Upper lobe of left lung (tissue), 6 donors: ENCODE measurements at regions not wholly inside any gene's neighbourhood (a gene's known extent, or its start where the extent isn't known, plus 50 kb on each side); places are given as distances from the start of the nearest gene placed in this dataset.

Source experiments
- ATAC-seq, 2 donors: fragments of 200-7000 bp; cut with Tn5 transposase; one replicate each; pipeline ENCODE4 v1.9.1; 2022; ENCODE audit warnings: mild to moderate bottlenecking in 2 of 2, moderate library complexity in 2 of 2; ENCODE audit not compliant: low FRiP score in 2 of 2
- DNase-seq, 2 donors: peaks; one replicate each; pipeline ENCODE4 v3.0.0-alpha.2; 2019 to 2020
- H3K27ac ChIP-seq, 4 donors: fragments of 200-600 bp; sonication (generic); one replicate each; pipeline ENCODE4 v1.5.1; 2016 to 2019
- H3K27me3 ChIP-seq, 4 donors: fragments of 200-600 bp; sonication (generic); one replicate each; pipeline ENCODE4 v1.5.1; 2017 to 2019
- H3K36me3 ChIP-seq, 4 donors: fragments of 200-600 bp; sonication (generic); one replicate each; pipeline ENCODE4 v1.5.1; 2016 to 2019
- H3K4me1 ChIP-seq, 4 donors: fragments of 200-600 bp; sonication (generic); one replicate each; pipeline ENCODE4 v1.5.1; 2018 to 2019
- H3K4me3 ChIP-seq, 4 donors: fragments of 200-600 bp; sonication (generic); one replicate each; pipeline ENCODE4 v1.5.1; 2017 to 2019; ENCODE audit warnings: mild to moderate bottlenecking in 2 of 4, moderate library complexity in 1 of 4
- H3K9me3 ChIP-seq, 4 donors: fragments of 200-600 bp; sonication (generic); one replicate each; pipeline ENCODE4 v1.5.1; 2018 to 2019
- CTCF ChIP-seq, 6 experiments: fragments of 450-650 bp in 4 of 6; fragments of 200-600 bp in 2 of 6; sonication (generic) in 2 of 6; IDR thresholded peaks; one replicate each; pipeline ENCODE4 v1.5.1; 2016 to 2019; ENCODE audit warnings: antibody characterized with exemption in 6 of 6
- EP300 ChIP-seq, 4 donors: sonication (generic); formaldehyde crosslinking; IDR thresholded peaks; one replicate each; pipeline ENCODE4 v1.5.1; 2017; ENCODE audit warnings: antibody characterized with exemption in 4 of 4, control low read depth in 2 of 4
- POLR2A ChIP-seq, 4 donors: fragments of 450-650 bp; IDR thresholded peaks; one replicate each; pipeline ENCODE4 v1.5.1; 2016 to 2017; ENCODE audit warnings: antibody characterized with exemption in 4 of 4, mild to moderate bottlenecking in 2 of 4
- POLR2AphosphoS5 ChIP-seq, 2 donors: sonication (generic); formaldehyde crosslinking; IDR thresholded peaks; one replicate each; pipeline ENCODE4 v1.5.1; 2017; ENCODE audit warnings: antibody characterized with exemption in 2 of 2
- WGBS, 2 donors: methylation state at CpG; one replicate each; pipeline ENCODE4 v1.1.5; 2017 to 2018; 5-methylcytosine and 5-hydroxymethylcytosine counted together
- donor health status: DM: no; HTN: no; CAD: no; lungs with moderate emphysema.
- donor health status: DM: no; HTN: yes; CAD: no; lungs with severe emphysema.

- peaks cover 0 to 65% (median 32%) of the 10 kb centered on the region in 4 donors for H3K9me3 ChIP-seq
Measured at GRCh38 chr7:56495165-56495564, 378.9 kb upstream of the NUPR2 start.

DNA sequence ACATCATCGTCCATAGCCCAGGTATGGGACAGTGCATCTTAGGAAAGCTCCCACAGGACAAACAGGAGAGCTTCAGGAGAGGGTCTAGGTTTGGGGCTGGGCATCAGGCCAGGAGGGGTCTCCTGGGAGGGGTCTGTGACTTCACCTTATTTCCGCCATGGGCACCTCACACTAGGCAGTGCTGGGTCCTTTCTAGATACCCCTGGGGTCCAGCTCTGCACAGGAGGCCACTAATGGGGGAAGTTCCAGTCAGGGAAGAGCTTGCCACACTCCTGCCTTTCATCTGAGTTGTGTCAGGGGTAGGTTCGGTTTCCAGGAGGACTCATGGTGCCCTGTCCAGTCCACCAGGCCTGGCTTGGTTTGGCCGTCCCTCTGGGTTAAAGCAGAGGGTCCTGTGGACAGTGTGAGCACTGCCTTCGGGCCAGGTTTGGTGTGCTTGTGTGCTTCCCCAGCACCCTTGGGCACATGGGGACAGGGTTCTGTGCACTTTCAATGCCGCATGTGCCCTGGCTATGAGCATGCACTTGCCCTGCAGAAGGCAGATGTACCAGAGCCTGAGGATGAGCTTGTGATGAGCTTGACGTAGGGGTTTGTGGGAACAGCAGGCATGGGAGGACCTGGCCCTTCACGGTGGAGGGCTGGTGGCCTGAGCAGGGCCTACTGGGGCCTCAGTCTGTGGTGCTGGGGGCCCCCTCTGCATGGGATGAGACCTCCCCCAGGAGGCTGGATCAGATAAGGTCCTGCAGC lies 377.7 kb upstream of the NUPR2 start:
- H3K4me1 ChIP-seq, result no peaks in the 10 kb centered on the region
- ATAC-seq (no peak), DNase-seq (no peak)
- H3K27ac ChIP-seq, result no peak overlapping the region
- H3K4me3 ChIP-seq, result no peak overlapping the region
- H3K27me3 ChIP-seq, result no peaks in the 10 kb centered on the region
- no peaks in the 10 kb centered on the region for H3K36me3 ChIP-seq
- no peak for TF ChIP-seq CTCF (IDR thresholded peaks at IDR 0.05)
- no peak for TF ChIP-seq POLR2AphosphoS5 (IDR thresholded peaks at IDR 0.05)
- no peak for TF ChIP-seq EP300 (IDR thresholded peaks at IDR 0.05)
- no peak for TF ChIP-seq POLR2A (IDR thresholded peaks at IDR 0.05)
- peaks cover 0 to 74% (median 35%) of the 10 kb centered on the region in 4 donors for H3K9me3 ChIP-seq
- 76 to 82% methylated on average over 4 to 8 of the region's 8 CpGs for WGBS, 2 donors

More at GRCh38 chr7:56495165-56495564, 378.9 kb upstream of the NUPR2 start:
- H3K4me3 ChIP-seq, result no peak overlapping the region
- no peaks in the 10 kb centered on the region for H3K27me3 ChIP-seq
- DNase-seq (no peak), ATAC-seq (no peak)
- no peak for TF ChIP-seq POLR2A (IDR thresholded peaks at IDR 0.05)
- TF ChIP-seq CTCF (IDR thresholded peaks at IDR 0.05), result no peak
- no peak for TF ChIP-seq POLR2AphosphoS5 (IDR thresholded peaks at IDR 0.05)
- no peak for TF ChIP-seq EP300 (IDR thresholded peaks at IDR 0.05)
- WGBS, 2 donors, result 76% methylated on average over 3 of the region's 3 CpGs; no CpG with 5 or more reads in 1 of the 2 donors
- H3K4me1 ChIP-seq, result no peaks in the 10 kb centered on the region
- no peak overlapping the region for H3K27ac ChIP-seq
- H3K36me3 ChIP-seq, result no peaks in the 10 kb centered on the region

DNA sequence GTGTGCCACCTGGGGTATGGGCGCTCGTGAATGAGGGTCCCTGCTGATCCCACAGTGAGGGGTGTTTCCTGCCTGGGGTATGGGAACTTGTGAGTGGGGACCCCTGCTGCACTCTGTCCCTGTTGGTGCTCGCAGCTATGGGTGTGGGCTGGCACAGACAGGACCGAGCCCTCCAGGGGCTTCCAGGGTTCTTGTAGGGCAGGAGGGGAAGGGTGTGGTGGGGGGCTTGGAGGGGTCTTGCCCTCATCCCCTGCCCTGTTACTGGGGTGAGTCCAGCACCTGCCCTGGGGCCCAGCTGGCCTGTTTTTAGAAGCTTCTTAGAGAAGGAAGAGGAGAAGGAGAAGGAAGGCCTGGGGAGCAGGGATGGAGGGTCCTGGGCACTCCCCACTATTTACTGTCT lies 377.0 kb upstream of the NUPR2 start:
- no peaks in the 10 kb centered on the region for H3K36me3 ChIP-seq
- DNase-seq (no peak), ATAC-seq (peak in 1 of 2 donors; percentile 10)
- no peak overlapping the region for H3K4me3 ChIP-seq
- TF ChIP-seq EP300 (IDR thresholded peaks at IDR 0.05) (no peak), POLR2AphosphoS5 (IDR thresholded peaks at IDR 0.05) (no peak), CTCF (IDR thresholded peaks at IDR 0.05) (no peak), POLR2A (IDR thresholded peaks at IDR 0.05) (no peak)
- no peaks in the 10 kb centered on the region for H3K27me3 ChIP-seq
- WGBS, 2 donors, result 81% methylated on average over 3 of the region's 4 CpGs; no CpG with 5 or more reads in 1 of the 2 donors
- H3K27ac ChIP-seq, result no peak overlapping the region
- peaks cover 0 to 81% (median 35%) of the 10 kb centered on the region in 4 donors for H3K9me3 ChIP-seq
- H3K4me1 ChIP-seq, result no peaks in the 10 kb centered on the region

- TF ChIP-seq EP300 (IDR thresholded peaks at IDR 0.05), result no peak
- no peak for TF ChIP-seq POLR2A (IDR thresholded peaks at IDR 0.05)
- no peak for TF ChIP-seq CTCF (IDR thresholded peaks at IDR 0.05)
- TF ChIP-seq POLR2AphosphoS5 (IDR thresholded peaks at IDR 0.05), result no peak
- no peaks in the 10 kb centered on the region for H3K27me3 ChIP-seq
- DNase-seq, result peak in 1 of 2 donors; percentile 15
- no peaks in the 10 kb centered on the region for H3K4me1 ChIP-seq
- ATAC-seq, result no peak
- H3K27ac ChIP-seq, result no peak overlapping the region
- H3K36me3 ChIP-seq, result no peaks in the 10 kb centered on the region
- H3K4me3 ChIP-seq, result no peak overlapping the region
- H3K9me3 ChIP-seq, result peaks cover 0 to 80% (median 35%) of the 10 kb centered on the region in 4 donors
- WGBS, 2 donors, result 66 to 78% methylated on average over 7 to 9 of the region's 9 CpGs
Measured at GRCh38 chr7:56491636-56492425, 375.6 kb upstream of the NUPR2 start.
